HG03139 (cell line): ENCODE measurements at regions not wholly inside any gene's neighbourhood (a gene's known extent, or its start where the extent isn't known, plus 50 kb on each side); places are given as distances from the start of the nearest gene placed in this dataset.
"Not testable (repeated sequence)": the region's sequence is repeated elsewhere in the genome, so short reads cannot be mapped to it uniquely, and the experiment has no call there.

ENCODE experiments used
- ATAC-seq: cut with Tn5 transposase; IDR thresholded peaks from one replicate; pipeline ENCODE4 v1.9.1; 2021; ENCODE audit not compliant: unreplicated experiment

DNA sequence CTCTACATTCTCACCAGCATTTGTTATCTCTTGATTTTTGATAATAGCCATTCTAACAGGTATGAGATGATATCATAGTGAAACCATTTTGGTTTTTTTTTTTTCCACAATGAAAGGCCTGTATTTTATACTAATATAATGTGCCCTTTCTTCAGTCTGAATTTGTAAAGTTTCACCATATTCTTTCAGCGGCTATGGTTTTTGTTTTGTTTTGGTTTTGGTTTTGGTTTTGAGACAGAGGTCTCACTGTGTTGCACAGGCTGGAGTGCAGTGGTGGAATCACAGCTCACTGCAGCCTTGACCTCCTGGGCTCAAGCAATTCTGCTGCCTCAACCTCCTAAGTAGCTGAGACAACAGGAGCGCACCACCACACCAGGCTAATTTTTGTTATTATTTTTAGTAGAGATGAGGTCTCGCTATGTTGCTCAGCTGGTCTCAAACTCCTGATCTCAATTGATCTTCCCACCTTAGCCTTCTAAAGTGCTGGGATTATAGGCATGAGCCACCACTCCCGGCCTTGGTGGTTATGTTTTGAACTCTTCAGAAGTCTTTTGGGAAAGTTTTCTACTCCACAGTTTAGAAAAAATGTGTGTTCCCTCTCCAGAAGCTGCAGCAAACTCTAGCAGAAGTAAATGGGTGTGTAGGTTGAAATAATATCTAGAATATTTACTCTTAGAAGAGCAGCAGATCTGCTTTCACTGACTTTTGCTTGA, 110.2 kb upstream of the UMPS start:
- ATAC-seq: no peak

DNA sequence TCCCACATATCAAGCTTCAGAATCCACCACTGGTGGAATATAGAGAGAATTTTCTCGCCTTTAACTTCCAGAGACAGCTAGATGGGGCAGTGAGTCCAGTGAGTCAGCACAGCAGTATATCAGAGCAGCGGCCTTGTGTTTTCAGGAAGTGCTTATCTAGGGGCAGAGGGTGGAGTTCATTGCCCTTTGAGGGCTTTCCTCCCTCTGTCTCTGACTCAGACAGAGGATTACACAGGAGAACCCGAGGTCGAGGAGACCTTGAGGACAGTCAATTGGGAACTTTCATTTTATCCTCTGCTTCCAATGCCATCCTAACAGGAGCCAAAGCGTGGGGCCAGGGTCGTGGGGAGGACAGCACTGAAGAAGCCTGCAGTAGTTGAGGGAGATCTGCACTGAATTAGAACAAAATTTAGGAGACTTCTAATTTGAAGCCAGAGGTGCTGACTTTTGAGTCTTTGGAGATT, 109.6 kb upstream of the UMPS start:
- no peak for ATAC-seq

DNA sequence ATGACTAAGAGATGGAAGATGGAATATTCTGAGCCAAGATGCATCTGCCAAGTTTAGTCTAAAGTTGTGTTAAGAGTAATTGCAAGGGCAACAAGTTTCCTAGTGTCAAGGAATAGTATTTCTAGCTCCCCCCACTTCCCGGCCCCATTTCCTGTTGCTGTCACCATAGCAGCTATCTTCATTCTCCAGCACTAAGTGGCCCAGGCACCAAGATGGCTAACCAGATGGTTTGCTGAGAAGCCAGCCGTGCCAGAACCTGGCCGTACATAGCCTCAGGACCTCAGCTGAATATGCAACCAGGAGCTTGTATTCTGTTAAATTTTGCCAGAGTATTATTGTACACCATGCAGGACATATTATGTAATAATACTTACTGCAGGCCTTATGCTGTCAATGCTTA, 108.8 kb upstream of the UMPS start:
- ATAC-seq: no peak

DNA sequence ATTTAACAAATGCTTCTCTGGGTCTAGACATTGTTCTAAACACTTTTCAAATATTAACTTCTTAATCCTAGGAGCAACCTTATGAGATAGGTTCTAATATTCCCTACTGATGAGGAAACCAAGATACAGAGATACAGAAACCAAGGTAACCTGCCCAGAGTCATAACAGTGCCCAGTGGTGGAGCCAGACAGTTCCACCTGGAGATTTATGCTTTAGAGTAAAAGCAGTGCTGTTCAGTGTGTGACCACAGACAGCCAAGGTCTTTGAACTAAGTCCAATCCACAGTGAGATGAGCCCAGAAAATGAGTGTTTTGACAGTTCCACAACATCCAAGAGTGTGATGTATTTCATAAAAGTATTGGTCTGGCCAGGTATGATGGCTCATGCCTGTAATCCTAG, 105.2 kb upstream of the UMPS start:
- no peak for ATAC-seq

DNA sequence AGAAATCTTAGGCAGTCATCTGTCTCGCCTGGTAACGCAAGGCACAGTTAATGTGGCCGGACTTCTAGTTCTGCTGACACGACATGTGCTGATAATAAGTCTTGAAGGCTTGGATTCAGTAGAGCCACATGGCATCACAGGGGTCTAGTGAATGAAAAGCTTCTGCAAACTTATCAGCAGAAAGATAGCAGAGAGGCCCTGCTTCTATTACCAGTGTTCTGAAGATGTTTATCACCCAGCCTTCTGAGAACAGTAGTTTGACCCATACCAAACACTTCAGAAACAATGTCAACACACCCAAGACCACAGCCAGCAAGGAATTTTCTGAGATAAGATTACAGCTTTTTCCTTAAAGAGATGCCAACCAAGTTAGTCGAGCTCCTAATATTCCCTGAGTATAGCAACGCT, 102.7 kb upstream of the UMPS start:
- ATAC-seq: no peak

DNA sequence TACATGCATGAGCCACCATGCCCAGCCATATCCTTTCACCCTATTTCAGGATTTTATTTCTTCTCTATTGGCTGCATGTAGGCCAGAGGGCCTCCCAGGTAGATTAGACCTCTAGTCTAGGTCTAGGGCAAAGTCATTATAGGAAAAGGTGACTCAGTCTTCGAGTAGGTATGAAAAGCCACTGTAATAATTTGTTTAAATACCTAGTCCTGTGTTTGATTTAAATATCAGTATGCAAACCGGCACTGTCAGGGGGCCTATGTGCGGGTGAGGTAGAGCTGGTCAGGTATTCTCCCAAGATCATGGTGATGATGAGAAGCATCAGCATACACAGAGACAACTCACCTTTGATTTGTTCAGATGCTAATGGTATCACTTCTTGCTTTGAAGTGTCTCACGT, 101.4 kb upstream of the UMPS start:
- no peak for ATAC-seq

DNA sequence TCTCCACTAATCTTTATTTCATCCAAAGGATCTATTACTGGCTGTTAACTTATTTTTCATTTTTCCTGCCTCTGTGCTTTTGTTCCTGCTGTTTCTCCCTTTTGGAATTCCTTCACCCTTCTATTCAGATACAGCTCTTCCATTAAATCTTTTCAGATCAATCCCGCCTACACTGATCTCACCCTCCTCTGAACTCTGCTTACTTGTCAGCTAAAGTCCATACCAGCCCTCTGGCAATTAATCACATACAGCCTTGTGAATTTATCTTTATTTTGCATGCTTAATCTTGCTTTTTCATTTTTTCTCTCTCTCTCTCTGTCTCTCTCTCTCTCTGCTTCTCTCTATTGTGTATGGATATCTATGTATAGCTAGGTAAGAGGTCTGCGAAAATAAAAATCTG, 100.8 kb upstream of the UMPS start:
- no peak for ATAC-seq

DNA sequence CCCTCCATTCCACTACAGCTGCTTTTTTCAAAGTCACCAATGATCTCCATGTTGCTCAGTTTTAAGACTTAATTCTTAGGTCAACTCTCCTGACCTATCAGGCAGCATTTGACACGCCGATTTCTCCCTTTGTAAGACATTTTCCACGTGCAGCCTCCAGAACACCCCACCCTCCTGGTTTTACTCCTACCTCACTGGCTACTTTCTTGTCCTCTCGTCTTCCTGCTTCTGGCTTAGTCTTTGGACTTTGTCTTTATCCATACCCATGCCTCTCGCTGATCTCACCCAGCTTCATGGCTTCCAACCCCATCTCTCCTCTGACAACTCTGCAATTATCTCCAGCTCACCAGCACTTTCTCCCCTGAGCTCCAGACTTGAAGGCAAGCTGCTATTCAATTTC, 99.3 kb upstream of the UMPS start:
- ATAC-seq: no peak

DNA sequence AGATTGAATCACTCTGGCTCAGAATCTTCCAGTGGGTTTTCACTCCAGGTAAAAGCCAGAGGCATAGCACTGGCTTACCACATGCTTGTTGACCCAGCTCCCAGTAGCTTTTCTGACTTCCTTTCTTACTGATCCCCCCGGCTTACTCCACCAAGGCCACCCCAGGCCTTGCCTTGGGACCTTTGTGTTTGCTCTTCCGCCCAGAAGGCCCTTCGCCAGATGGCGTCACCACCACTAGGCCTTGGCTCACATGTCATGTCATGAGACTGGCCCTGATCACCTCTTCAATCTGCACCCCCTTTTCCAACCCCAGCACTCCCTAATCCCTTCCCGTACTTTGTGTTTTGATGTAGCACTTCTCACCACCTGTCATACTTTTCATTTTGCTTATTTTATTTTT, 98.5 kb upstream of the UMPS start:
- no peak for ATAC-seq

DNA sequence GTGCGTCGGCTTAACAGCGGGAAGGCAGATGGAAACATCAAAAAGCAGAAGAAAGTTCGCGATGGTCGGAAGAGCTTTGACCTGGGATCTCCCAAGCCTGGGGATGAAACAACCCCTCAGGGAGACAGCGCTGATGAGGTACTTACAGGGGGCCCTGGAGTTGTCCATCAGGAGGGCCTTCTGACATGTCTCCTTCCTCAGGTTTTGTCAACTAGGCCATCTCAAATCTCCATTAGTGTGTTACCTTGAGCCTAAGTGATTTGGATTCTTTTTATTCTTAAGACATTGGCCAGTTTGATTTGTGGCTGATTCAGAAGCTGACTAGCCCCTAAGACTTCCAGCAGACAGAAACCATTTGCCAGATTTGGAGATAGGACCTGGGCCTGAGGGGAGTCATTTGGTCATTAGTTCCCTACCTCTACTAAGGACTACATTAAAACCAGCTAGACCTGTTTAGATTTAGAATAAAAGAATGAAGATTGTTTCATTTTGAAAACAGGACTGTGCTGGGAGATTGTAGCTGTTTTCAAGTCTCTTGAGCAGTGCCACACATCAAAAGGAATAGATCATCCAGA, 97.6 kb upstream of the UMPS start:
- ATAC-seq: no peak

DNA sequence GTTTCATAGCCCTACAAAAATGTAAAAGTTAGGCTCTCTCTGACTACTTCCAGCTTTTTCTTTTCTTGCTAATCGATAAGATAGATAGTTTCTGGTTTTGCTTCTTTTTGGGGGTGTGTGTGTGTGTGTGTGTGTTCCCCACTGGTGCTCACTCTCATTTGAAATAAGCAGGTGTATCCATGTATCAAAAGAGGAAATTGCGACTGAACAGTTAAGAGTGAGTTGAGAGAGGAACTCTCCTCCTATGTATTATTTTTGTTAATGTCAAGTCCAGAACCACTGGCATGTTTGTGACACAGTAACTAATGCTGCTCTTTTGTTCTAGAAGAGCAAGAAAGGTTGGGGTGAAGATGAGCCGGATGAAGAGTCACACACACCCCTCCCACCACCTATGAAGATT, 96.7 kb upstream of the UMPS start:
- ATAC-seq: no peak

DNA sequence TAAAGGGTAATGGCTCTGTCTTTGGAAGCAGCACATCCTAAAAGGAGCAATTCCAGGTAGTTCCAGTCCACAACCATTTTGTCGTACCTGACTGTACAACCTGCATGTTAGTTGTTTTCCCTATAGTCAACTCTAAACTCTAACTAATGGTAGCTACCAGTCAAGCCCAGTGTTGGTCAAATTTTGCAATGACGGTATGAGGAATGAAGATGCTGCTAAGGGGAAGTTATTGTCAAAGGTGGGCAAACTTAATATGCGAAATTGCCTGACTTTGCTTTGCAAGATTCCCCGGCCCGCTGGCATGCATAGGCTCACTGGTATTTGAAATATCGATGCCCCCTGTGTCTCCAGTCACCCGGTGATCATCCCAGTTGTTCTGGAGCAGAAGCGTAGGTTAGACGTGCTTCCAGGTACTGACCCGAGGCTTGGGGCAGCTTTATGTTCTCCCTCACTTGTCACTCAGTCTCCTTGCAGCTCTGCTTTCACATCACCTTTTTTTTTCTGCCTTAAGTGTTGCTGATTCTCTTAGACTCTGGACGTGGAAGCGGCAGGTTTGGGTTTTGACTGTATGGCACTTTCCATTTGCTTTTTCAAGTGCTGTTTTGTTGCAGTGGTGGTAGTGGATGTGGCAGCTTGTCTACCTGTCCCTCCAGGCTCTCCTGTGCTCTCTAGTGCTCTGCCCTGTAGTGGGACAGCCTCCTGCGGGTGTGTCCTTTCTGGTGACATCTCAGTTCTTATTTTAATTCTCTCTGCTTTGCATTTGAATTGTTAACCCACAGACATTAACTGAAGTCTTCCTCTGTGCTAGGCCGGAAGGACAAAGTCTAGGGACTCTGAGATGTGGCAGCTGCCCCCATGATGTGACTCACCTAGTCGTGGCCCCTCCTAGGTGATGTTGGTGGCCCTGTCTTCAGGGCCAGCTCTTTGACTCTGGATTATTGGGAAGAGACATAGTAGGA, 95.8 kb upstream of the UMPS start:
- no peak for ATAC-seq

DNA sequence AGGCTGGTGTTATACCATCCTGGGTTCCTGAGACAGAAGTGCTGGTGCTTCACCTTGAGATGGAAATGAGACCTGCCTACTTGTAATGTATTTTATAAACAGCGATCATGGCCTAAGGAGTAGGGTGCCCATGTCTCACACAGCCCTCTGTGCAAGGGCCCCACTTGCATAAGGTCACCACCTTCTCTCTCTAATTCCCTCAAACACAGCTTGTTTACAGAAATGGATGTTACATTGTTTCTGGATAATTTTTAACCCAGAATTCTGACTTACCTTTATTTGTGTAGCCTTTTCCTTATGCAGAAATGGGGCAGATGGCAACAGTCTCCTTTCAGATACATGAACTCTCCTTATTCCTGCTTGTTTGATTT, 95.1 kb upstream of the UMPS start:
- ATAC-seq: no peak

DNA sequence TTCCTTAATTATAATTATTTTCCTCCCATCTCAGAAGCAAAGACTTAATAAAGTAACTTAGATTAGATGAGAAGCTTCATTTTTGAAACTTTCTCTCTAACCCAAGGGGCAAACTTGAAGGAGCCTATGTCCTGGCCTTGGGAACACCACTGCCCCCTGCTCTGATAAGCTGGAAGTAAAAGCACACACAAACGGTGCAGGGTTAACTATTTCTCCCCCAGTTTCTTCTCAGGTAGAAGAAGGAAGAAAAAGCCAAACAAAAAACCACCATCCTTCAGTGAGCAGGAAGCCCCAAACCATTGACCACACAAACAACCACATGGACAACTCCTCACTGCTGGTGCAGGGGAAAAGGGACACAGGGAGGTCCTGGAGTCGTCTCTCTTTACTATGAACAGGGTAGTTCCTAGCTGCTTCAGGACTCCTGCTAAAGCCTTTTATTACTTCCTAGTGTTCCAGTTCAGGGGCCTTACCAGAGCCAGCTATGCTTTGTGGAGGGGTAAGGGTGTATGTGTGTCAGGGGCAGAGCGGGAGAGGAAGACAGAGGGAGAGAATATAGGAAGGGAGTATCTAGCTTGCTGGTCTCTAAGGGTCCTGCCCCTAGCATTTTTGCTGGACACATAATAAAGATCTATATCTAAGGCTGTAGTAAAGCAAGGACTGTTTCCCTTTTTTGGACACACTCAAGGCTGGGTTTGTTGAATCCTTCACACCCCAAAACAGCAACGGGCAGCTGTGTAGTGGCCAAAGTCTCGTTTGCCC, 94.0 kb upstream of the UMPS start:
- ATAC-seq: no peak

DNA sequence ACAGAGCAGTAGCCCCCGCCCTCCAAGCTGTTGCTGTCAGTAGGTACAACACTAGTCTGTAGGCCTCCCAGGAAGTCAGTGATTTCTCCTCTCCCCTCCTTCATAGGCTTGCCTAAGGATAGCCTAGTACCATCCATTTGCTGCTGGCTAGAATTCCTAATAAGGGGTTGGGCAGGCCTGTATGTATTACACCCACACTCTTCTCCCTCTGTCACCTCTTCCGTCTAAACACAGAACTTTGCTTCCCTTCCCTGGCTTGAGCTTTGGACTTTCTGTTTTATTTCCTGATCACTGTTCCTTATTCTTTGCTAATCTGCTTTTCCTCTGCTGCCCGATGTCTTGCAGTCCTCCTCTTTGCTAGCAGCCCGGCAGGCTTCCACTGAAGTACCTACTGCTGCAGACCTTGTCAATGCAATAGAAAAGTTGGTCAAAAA, 93.4 kb upstream of the UMPS start:
- no peak for ATAC-seq

DNA sequence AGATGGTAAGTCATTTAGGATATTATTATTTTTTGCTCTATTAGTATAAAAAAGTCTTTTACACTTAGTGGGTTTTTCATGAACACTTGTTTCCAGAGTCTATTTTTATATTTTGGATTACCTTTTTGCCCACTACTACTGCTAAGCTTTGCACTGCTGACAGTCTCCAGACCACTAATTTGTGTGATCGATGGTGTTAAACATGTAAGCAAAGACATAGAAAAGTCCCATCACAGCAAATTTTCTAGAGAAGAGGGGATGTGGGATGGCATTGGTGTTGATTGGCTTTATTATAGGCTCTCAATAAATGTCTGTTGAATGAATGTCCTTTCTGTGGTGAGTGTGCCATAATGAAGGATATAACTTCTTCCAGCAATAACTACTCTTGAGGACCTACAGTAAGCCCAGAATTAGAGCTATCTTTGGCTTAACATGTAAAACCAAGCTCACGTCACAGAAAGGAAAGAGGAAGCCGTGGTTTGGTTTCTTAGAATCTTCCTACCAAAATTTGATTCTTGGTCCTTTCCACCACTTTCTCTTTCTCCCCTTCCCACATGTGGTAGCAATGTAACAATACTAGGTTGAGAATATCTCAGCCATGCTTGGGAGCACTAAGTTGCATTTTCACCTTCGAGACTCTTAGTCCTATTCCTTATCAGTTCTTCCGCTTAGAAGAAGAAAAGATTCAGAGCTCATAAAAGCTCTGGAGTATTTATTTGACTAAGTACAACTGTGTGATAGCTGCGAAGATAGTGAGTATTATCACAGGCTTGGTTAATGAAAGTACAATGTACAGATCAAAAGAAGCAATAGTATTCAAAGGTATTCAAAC, 90.6 kb upstream of the UMPS start:
- ATAC-seq: peak; percentile 39

DNA sequence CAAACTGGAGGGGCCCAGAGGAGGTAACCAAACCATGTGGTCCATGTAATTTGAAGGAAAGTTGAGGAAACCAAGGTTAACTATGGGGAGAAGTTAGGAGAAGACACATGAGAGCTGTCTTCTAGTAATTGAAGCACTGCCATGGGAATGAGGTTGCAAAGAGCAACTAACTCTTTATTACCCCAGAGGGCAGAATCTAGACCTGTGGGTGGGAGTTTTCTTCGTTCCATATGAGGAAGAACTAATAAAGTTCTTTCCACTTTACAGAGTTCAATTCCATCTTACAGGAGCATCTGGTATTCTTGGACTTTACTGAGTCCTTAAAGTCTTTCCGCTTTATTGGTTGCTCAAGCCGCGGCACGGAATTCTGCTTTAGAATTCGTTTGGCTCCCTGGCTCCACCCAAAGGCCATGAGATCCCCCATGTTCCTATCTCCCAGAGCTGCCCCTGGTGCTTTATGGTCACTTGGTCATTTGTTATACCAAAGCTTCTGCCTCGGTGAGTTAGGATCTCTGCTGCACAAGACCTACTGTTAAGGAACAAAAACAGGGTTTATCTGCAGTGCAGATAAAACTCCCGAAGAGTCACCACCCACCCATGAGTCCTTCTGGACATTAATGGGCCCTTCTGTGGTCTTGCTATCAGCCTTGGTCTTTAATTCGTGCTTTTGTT, 89.5 kb upstream of the UMPS start:
- no peak for ATAC-seq

DNA sequence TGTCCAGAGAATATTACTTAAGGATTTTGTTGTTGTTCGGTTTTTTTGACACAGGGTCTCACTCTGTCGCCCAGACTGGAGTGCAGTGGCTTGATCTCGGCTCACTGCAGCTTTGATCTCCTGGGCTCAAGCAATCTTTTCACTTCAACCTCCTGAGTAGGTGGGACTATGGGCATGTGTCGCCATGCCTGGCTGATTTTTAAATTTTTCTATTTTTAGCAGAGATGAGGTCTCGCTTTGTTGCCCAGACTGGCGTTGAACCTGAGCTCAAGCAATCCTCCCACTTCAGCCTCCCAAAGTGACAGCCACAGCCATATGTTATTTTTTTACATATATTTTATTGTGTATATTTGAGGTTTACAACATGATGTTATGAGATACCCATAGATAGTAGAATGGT, 86.8 kb upstream of the UMPS start:
- ATAC-seq: no peak

DNA sequence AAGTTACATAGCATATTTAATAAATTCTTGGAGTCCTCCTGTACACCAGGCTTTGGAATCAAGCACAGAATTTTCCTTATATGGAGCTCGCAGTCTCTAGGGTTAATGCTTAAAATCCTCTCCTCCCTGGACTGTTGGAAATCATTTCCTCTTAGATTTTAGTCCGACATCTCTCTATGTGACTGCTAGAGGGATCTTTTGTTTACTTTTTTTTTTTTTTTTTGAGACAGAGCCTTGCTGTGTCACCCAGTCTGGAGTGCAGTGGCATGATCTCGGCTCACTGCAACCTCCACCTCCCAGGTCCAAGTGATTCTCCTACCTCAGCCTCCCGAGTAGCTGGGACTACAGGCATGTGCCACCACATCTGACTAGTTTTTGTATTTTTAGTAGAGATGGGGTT, 84.1 kb upstream of the UMPS start:
- ATAC-seq: not testable (repeated sequence)

DNA sequence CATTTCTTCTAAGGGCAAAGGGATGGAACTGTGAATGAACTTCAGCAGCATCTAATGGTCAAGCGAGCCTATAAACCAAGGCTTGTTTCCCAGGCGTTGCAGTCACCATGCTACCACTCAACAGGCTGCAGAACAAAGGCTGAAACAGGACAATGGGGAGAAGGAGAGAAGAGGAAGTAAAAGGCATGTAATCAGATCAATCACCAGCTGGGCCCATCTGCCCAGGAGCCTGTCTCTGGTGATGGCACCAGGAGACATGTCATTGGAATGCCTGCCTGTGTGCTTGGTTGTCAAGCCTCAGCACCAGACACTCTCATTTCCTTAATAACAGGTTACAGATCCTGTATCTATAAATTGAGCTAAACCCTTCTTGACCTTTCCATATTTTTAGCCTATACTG, 81.7 kb upstream of the UMPS start:
- ATAC-seq: no peak
